ENCODE measurements at regions not wholly inside any gene's neighbourhood (a gene's known extent, or its start where the extent isn't known, plus 50 kb on each side); places are given as distances from the start of the nearest gene placed in this dataset.
"Not testable (repeated sequence)": the region's sequence is repeated elsewhere in the genome, so short reads cannot be mapped to it uniquely, and the experiment has no call there.

- DNase-seq (ENCODE audit: low spot score in 2 of 2); FAIRE-seq: not testable (repeated sequence)
Observed at GRCh38 chr7:150042281-150042680, 168.5 kb downstream of the ATP6V0E2 start.

GRCh38 chr7:150044771-150045170 lies 171.0 kb downstream of the ATP6V0E2 start:
- not testable (repeated sequence) for FAIRE-seq; DNase-seq (ENCODE audit: low spot score in 2 of 2)

GRCh38 chr7:150045596-150045995 lies 171.8 kb downstream of the ATP6V0E2 start:
- not testable (repeated sequence) for DNase-seq (ENCODE audit: low spot score in 2 of 2)
- FAIRE-seq = peak; percentile 75

GRCh38 chr7:150046290-150047194 lies 172.8 kb downstream of the ATP6V0E2 start:
- not testable (repeated sequence) for FAIRE-seq

GRCh38 chr7:150047329-150047728 lies 173.6 kb downstream of the ATP6V0E2 start:
- DNase-seq (ENCODE audit: low spot score in 2 of 2) = peak; percentile 20 to 26
- FAIRE-seq = not testable (repeated sequence)

More at GRCh38 chr7:150046290-150047194, 172.8 kb downstream of the ATP6V0E2 start:
- DNase-seq (ENCODE audit: low spot score in 2 of 2) = not testable (repeated sequence)

- DNase-seq (ENCODE audit: low spot score in 2 of 2); FAIRE-seq: not testable (repeated sequence)
Observed at GRCh38 chr7:150047772-150048171, 174.0 kb downstream of the ATP6V0E2 start.

GRCh38 chr7:150048244-150049011 lies 174.7 kb downstream of the ATP6V0E2 start:
- DNase-seq (ENCODE audit: low spot score in 2 of 2); FAIRE-seq: not testable (repeated sequence)

GRCh38 chr7:150049012-150049655 lies 175.4 kb downstream of the ATP6V0E2 start:
- DNase-seq (ENCODE audit: low spot score in 2 of 2) = peak; percentile 16 to 19
- not testable (repeated sequence) for FAIRE-seq

GRCh38 chr7:150053396-150053795 lies 179.6 kb downstream of the ATP6V0E2 start:
- not testable (repeated sequence) for FAIRE-seq; DNase-seq (ENCODE audit: low spot score in 2 of 2)

- FAIRE-seq = not testable (repeated sequence)
Observed at GRCh38 chr7:150054242-150054641, 180.5 kb downstream of the ATP6V0E2 start.

GRCh38 chr7:150060259-150061221 lies 186.8 kb downstream of the ATP6V0E2 start:
- FAIRE-seq = peak; percentile 87
- not testable (repeated sequence) for DNase-seq (ENCODE audit: low spot score in 2 of 2)

More at GRCh38 chr7:150054242-150054641, 180.5 kb downstream of the ATP6V0E2 start:
- DNase-seq (ENCODE audit: low spot score in 2 of 2) = not testable (repeated sequence)

- not testable (repeated sequence) for DNase-seq (ENCODE audit: low spot score in 2 of 2); FAIRE-seq
Observed at GRCh38 chr7:150063195-150063594, 189.4 kb downstream of the ATP6V0E2 start.

GRCh38 chr7:150069555-150070313 lies 196.0 kb downstream of the ATP6V0E2 start:
- DNase-seq (ENCODE audit: low spot score in 2 of 2); FAIRE-seq: not testable (repeated sequence)

GRCh38 chr7:150077543-150077942 lies 203.8 kb downstream of the ATP6V0E2 start:
- FAIRE-seq = not testable (repeated sequence)

GRCh38 chr7:150081865-150082264 lies 208.1 kb downstream of the ATP6V0E2 start:
- not testable (repeated sequence) for FAIRE-seq; DNase-seq (ENCODE audit: low spot score in 2 of 2)

More at GRCh38 chr7:150077543-150077942, 203.8 kb downstream of the ATP6V0E2 start:
- not testable (repeated sequence) for DNase-seq (ENCODE audit: low spot score in 2 of 2)

GRCh38 chr7:150084724-150085123 lies 211.0 kb downstream of the ATP6V0E2 start:
- DNase-seq (ENCODE audit: low spot score in 2 of 2); FAIRE-seq: not testable (repeated sequence)

GRCh38 chr7:150087478-150087877 lies 213.7 kb downstream of the ATP6V0E2 start:
- not testable (repeated sequence) for FAIRE-seq; DNase-seq (ENCODE audit: low spot score in 2 of 2)

GRCh38 chr7:150089139-150089538 lies 215.4 kb downstream of the ATP6V0E2 start:
- not testable (repeated sequence) for DNase-seq (ENCODE audit: low spot score in 2 of 2); FAIRE-seq
